DMS53 treated with DMSO at 0.1 percent for 48 hours (cell line): ENCODE measurements at regions not wholly inside any gene's neighbourhood (a gene's known extent, or its start where the extent isn't known, plus 50 kb on each side); places are given as distances from the start of the nearest gene placed in this dataset.

Experiments
- DNase-seq: peaks from one replicate; lab custom pipeline; 2025; ENCODE audit not compliant: unreplicated experiment; lab: John Stamatoyannopoulos, UW

DNA sequence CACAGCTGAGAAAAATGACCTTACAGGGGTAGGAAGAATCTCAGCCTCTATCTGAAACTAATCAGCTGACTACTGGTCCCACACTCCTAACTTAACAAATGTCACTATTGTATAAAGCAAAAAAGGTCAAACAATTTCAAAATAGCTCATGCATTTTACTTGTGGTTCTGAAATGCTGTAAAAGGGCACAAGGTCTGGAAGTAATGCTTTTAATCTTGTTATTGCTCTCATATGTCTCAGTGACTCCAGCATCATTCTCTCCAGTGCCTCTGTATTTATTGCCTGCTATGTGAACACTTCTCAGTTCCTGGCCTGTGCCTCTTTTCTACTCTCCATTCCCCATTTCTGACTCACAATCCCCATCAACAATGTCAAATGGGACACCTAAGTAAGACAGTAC lies 937.7 kb downstream of the CDH11 start:
- no peak for DNase-seq

DNA sequence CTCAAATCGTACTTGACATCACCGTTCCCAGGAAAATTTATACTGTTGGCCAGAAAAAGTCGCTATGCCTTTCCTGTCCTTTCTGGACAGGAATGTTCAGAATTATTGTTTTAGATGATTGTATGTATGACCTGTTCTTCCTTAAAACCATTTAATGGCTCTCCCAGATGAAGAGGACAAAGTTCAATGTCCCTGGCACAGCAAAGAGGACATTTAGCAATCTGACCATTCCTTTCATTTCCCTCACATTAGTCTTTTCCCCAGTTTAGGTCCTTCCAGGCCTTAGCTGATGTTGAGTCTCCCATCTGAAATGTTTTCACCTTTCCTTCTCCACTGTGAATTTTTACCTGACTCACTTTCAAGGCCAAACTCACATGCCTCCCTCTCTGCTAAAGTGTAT lies 938.9 kb downstream of the CDH11 start:
- DNase-seq, result no peak

DNA sequence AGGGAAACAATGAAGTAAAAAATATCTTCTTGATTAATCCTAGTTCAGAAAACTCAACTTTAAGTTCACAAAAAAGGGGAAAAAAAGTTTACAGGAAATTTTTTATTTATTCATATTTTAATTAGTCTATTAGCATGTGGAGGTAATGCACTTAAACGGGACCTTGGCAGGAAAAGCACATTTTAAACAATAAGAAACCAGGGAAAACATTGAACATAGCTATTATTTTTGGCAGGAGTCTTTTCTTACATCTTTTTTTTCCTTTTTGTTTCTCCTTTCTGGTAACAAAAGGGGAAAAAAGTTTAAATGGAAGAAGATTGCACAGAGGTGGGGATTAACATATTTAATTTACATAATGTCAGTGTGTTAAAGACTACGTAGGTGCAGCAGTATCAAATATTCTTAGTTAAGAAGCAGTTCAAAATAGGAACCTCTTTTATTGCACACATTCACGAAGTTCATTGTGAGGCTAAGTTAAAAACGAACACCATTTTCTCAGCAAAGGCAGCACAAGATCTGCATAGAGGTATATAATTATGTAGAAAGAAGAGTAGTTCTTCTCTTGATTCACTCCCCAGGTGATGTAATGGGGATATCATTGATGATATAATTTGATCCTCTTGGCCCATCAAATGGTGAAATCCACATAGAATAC lies 940.5 kb downstream of the CDH11 start:
- DNase-seq, result no peak

DNA sequence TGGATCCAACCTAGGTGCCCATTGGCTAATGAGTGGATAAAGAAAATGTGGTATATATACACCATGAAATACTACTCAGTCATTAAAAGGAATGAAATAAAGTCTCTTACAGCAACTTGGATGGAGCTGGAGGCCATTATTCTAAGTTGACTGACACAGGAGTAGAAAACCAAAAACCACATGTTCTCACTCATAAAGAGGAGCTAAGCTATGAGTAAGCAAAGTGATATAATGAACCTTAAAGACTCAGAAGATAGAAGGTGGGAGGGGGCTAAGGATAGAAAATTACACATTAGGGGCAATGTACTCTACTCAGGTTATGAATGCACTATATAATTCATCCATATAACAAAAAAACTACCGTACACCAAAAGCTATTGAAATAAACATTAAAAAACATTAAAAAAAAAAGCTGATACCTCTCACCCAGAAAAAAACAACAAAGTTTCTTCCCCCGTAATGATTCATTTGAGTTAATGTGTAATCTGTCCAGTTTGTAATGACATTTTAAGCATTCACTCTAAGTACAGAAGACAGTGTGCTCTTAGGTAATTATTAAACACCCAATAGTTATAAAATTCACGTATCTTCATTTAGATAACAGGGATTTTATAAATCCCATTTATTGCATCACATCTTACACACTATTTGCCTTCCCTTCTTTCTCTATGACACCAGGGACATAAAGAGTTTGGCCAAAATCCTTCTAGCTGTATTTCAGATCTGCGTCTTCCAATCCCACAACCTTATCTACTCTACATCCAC lies 941.5 kb downstream of the CDH11 start:
- DNase-seq, result no peak

DNA sequence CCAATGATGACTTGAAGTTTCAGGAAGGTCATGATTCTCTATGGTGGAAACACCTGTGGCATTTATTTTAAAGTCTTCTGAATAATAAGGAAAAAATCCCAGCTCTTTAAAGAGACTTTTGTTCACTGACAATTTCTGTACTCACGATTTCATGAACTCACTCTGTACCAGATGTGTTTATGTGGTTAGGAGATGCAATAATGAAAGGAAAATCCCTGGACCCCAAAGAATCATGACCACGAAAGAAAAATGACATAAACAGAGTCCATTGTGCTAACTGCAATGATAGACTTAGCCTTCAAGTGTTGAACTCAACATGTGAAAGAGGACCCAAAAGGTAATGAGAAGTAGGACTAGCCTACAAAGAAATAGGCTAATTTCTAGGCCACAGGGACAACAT lies 947.5 kb downstream of the CDH11 start:
- DNase-seq, result no peak

DNA sequence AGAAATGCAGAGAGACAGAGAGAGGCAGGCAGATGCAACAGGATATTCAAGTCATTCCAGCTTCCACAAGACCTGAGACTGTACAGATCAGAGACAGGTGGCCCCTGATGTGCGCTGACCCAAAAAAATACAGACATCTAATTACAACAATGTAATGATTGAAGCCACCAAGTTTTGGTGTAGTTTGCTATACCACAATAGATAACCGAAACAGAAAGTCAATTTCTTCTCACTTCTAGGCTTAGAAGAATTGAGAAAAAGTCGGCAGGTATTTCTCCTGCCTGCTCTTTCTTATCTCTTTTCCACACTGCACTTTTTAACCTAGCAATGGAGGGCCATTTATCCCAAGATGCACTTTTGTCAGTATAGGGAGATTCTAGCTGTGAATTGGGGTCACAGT lies 949.2 kb downstream of the CDH11 start:
- no peak for DNase-seq

DNA sequence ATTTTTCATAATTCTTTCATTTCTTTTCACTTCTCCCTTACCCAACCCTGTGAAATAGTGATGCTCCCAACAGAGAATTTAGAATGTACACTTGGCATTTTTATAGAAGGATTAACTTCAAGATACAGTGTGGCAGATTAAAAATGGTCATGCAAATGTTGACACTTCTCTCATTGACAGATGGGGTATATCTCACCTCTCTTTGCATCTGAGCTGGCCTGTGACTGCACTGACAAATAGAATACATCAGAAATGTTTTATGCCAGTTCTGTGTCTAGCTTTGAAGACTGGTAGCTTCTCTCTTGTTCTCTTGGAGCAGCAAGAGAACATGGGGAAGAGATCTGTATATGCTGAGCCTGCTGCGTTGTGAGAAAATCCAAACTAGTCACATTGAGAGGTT lies 949.6 kb downstream of the CDH11 start:
- DNase-seq, result no peak

DNA sequence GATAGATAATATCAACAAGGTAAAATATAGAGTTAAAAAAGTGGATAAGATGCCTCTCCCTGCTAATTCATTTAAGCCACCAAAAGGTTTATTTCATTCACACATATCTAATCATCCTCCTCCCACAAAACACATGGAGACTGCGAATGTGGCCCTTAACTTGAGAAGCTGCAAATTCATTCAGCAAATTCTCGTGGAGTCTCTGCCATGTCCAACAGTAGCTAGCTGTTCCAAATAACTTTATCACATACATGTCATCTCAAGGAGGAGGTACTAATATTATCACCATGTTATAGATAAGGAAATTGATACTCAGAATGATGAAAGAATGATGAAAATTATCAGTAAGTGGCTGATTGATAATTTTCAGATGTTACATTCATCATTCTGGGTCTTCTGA lies 950.2 kb downstream of the CDH11 start:
- no peak for DNase-seq

DNA sequence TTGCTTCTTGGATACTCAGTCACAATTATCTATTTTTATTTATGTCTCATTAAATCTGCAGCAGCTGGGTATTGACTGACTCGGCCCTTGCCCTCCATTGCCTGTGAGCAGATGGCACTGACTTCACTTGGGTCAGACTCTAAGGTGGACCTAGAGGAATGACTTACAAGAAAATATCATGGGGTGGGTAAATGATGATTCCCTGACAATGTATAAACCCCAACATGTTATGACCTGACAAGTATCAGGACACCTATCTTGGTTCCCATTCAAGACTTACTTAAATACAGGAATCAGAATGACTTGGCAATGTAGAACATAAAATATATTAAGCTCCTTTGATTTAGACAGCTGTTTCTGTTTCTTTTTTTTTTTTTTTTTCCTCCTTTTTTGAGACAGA lies 953.5 kb downstream of the CDH11 start:
- DNase-seq, result no peak

DNA sequence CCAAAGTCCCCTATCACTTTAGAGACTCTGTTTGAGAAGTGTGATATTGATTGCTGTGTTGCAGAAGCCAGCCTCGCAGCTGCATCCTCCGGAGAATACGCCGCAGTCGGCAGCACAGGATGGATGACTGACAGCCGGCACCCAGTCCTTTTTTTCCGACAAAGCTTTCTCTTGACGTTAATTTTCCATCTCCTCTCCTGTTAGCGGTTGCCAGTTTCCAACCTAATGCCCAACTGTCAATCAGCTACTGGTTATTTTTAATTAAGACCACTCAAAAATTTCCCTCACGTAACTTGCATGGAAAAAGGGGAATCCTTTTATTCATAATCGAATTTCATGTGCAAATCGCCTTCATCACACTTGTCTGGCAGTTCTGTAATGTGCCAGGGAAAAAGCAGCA lies 953.9 kb downstream of the CDH11 start:
- no peak for DNase-seq

DNA sequence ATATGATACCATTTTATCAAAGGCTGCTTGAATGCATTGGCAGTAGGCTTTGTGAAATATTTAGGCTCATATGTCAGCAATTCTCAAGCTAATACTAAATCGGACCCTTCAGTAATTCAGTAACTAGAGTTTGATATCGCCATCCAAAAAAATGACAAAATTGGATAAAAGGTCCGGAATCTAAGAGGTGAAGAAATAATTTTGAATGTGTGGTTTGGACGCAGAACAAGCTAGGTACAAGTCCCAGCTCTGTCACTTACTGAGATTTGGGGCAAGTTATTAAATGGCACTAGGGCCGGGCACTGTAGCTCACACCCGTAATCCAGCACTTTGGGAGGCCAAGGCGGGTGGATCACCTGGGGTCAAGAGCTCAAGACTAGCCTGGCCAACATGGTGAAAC lies 956.5 kb downstream of the CDH11 start:
- DNase-seq, result no peak

DNA sequence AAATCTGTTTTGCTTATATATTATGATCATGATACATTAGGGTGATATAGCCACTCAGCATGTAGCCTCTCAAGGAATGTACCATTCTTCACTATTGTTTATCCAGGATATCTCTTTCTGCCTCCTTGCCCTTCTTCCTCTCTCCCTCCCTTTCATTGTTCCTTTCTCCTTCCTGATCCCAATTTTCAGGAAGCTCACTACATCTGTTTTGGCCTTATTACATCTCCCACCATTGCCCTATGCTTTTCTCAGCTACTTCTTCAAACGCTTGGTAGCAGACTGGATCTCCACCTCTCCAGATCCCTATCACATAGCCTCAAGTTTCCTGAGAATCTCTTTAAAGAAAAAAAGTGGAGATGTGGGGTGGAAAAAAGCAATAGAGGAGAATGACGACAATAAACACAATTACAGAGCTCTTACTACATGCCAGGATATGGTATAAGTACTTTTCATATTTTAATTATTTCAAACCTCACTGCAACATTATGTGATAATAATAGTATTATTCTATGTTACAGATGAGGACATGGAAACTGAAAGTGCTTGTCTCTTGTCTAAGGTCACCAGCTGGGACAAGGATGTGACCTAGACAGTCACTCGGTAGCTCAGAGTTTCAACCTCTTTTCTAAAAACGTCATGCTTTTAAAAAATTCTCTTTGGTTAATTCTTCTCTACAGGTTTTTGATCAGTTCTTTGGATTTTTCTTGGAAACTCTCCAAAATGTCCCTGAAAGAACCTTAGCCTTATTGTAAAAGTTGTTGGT lies 959.1 kb downstream of the CDH11 start:
- DNase-seq, result no peak

DNA sequence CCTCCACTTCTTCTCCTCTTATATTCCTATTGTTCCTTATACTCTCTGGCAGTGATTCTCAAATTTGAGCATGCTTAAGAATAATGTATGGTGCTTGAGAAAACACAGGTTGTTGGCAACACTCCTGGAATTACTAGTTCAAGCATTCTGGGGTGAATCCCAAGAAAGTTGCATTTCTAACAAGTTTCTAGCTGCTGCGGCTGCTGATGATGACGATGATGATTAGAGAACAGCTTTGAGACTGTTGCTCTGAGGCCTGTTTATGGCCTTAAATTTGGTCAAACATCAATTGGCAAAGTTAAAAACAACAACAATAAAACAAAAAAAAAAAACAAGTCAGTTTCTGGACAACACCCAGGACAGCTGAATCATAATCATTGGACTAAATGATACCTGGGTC lies 961.9 kb downstream of the CDH11 start:
- no peak for DNase-seq

DNA sequence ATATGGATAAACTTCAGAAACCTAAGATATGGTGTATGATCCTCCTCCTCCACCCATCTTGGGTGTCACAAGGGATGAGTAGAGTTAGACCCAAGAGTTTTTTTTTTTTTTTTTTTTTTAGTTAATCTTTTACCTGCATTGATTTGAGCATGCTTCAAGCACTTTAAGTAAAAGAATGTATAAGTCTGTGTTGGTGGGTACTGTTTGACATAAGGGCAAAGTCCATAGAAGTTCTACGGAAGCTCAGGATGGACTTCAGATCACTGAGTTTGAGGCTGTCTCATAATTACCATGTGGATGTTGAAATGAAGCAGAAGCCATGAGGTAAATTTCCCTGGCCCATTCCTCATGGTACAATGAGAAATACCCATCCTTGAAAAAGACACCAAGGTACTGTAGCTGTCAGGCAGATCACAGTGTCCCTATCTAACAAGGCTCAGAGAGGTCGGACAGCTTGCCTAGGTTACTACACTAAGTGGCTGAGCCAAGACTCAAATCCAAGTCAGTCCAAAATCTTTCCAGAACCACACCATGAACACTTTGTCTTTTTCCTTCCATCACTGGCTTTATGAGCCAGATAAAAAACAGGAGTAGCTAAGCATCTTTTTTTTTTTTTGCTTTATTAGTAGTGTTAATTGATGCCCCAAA lies 962.8 kb downstream of the CDH11 start:
- no peak for DNase-seq

DNA sequence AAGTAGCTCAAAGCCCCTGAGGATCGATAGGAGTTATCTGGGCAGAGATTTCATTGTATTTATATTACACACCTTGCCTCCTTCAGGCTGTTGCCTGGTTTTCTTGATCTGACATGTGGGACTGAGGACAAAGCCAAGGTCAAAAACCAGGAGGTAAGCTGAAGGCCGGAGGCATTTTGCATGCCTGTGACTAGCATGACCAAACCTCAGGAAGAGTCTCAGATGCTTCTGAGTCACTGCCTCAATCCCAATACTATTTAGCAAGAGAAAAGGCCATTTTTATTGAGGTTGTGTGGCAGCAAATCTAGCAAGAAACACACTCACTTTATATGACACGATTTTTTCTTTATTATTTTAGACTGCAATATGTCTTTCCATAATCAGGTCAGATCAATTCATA lies 968.1 kb downstream of the CDH11 start:
- no peak for DNase-seq

DNA sequence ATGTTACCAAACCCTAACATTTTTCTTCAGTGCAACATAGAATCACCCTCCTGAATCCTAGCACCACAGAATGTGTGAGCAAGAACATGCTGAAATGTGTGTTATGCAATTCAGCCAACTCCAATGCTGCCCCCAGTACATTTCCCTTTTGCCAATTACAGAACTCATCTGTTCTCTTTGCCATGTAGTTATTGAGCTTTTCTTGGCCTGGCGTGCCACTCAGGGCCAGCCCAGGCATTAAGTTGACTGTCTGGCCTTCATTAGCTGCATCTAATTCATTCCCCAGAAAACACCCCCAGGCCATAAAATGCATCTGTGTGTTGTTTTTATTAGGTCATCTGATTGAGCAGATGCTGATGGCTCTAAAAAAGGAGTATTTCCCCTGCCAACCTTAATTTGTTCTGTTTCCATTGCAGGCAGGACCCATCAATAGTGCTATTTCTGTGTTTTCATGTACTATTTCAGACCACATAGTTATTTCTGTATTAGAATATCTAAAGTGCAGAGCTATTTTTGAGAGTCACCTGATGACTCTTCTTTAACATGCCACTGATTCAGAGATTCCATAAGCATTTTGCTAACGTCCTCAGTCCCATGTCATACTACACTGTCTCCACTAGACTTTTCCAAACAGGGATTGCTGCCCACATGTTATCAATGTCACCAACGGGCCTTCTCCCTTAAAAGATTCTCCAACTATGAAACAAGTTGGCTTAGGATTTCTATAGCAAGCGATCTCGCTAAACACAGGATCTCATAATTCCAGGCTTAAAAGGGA lies 969.7 kb downstream of the CDH11 start:
- no peak for DNase-seq

DNA sequence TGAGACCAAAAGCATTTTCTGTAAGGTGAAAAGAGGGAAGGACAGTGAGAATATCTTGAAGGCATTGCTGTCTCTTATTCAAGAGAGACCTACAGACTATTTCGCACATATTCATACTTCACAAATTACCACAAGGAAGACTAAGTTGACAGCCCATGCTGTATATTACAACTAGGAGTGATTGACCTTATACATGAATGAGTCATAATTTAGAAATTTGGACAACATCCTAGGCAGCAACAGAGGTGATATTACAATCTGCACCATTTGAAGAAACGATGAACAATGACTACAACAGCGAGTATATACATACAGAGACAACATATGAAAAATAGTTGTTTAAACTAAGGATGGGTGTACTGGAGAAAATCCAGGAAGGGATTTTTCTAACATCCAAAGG lies 971.7 kb downstream of the CDH11 start:
- DNase-seq, result no peak

DNA sequence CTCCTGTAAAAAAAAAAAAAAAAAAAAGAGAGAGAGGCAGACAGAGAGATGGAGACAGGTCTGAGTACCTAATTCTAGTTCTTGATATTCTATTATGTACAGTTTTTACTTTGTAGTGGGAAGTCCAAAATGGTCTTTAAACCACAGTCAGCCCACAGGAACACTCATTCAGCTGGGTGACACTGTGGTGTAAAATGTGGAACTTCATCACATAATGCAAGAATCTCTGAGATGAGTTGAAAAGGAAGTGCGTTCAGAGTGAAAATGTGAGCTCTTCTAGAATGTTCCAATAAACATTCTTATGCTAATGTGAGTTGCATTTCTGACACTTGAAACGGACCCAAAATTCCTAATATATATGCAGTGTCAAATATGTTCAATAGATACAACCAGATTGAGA lies 972.1 kb downstream of the CDH11 start:
- DNase-seq, result no peak

DNA sequence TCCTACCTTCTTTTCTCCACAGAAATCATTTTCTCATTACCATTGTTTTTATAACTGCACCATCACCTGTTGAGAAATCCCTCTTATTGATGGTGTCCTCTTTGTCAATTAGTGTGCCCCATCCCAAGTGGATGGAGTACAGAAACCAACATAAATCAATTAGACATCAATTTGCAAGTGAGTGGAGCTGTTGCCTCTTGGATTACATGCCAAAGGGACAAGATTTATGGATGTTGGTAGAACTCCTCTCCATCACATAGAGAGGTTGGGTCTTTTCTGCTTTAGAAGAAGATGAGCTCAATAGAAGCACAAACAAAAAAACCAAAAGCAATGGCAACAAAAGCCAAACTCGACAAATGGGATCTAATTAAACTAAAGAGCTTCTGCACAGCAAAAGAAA lies 973.5 kb downstream of the CDH11 start:
- DNase-seq, result no peak

DNA sequence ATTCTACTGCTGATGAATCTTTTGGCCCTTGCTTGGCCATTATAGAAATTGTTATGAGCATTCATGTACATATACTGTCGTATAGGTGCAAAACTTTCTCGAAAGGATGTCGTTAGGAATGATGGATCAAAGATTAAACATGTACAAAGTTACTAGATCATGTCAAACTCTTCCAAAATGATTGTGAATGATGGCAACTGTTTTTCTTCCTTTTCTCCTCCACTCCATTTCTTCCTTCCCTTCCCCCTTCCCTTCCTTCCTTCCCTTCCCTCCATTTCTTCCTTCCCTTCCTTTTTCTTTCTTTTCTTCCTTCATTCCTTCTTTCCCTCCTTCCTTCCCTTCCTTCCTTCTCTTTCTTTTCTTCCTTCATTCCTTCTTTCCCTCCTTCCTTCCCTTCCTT lies 973.9 kb downstream of the CDH11 start:
- no peak for DNase-seq

DNA sequence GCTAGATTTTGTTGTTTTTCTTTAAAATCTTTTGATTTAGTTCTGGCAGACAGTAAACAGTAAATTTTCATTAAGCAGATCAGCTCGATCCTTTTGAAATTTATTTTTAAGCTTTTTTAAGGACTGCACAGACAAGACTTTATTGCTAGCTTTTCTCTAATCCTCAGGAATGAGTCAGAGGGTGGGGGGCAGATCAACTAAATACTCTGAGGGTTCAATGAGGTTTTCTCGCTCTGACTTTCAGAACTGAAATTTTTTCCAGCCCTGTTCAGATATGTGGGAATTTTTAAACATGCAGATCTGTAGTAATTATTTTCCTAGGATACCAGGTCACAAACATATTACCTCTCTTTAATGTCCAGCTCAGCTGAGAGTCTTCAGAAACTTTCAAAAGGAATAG lies 977.2 kb downstream of the CDH11 start:
- DNase-seq, result no peak
